A549 (cell line): ENCODE measurements at regions not wholly inside any gene's neighbourhood (a gene's known extent, or its start where the extent isn't known, plus 50 kb on each side); places are given as distances from the start of the nearest gene placed in this dataset.

Source experiments
- NR3C1 ChIP-seq: fragments of >200 bp; sonication (Bioruptor Twin); formaldehyde crosslinking; IDR thresholded peaks from 3 replicates; pipeline ENCODE4 v1.6.1; 2017
- POLR2A ChIP-seq: IDR thresholded peaks from 2 replicates; pipeline ENCODE4 v1.6.1; 2012; ENCODE audit warnings: mild to moderate bottlenecking, low read length
- RNF2 ChIP-seq: fragments of 200-600 bp; sonication (generic); IDR thresholded peaks from 2 replicates; pipeline ENCODE4 v1.6.1; 2016; ENCODE audit warnings: low read depth, mild to moderate bottlenecking, antibody characterized with exemption, moderate library complexity, borderline replicate concordance
- TF ChIP-seq, protein P1 (sequence below): fragments of >200 bp; sonication (Bioruptor Twin); formaldehyde crosslinking; IDR thresholded peaks from 3 replicates; pipeline ENCODE4 v1.5.1; 2016

DNA sequence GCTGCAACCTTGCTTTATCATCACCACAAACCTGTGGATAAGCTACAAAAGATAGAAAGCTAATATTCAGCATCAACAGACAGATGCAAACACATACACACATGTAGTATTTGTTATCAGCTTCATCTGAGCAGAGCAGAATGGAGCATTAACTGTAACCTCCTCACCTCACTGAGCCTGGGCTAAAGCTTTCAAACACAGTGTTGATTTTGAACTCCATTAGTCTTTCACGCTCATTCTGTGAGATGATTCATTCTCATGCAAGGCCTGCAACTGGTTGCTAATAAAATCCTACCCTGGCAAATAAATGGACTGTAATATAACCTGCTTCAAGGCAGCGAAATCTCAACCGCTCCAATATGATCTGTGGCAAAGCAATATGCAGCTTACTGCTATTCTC lies 1360.6 kb upstream of the ACO1 start:
- TF ChIP-seq, protein P1, sequence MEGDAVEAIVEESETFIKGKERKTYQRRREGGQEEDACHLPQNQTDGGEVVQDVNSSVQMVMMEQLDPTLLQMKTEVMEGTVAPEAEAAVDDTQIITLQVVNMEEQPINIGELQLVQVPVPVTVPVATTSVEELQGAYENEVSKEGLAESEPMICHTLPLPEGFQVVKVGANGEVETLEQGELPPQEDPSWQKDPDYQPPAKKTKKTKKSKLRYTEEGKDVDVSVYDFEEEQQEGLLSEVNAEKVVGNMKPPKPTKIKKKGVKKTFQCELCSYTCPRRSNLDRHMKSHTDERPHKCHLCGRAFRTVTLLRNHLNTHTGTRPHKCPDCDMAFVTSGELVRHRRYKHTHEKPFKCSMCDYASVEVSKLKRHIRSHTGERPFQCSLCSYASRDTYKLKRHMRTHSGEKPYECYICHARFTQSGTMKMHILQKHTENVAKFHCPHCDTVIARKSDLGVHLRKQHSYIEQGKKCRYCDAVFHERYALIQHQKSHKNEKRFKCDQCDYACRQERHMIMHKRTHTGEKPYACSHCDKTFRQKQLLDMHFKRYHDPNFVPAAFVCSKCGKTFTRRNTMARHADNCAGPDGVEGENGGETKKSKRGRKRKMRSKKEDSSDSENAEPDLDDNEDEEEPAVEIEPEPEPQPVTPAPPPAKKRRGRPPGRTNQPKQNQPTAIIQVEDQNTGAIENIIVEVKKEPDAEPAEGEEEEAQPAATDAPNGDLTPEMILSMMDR: no peak
- no peak for TF ChIP-seq NR3C1
- TF ChIP-seq RNF2: no peak
- TF ChIP-seq POLR2A: no peak
